ENCODE measurements at regions not wholly inside any gene's neighbourhood (a gene's known extent, or its start where the extent isn't known, plus 50 kb on each side); places are given as distances from the start of the nearest gene placed in this dataset.

GRCh38 chr6:81636930-81637568 is 115.4 kb downstream of the TENT5A start:
- no peak overlapping the region for H3K27ac ChIP-seq (ENCODE audit: low read depth, low read length)
- H3K4me1 ChIP-seq (ENCODE audit: control insufficient read depth, low read length), result no peaks in the 10 kb centered on the region
- TF ChIP-seq CTCF (IDR thresholded peaks at IDR 0.05; ENCODE audit: low read depth, low read length, poor library complexity, severe bottlenecking) (no peak), EZH2phosphoT487 (IDR thresholded peaks at IDR 0.05; ENCODE audit: borderline replicate concordance, low read length) (no peak)
- H3F3A ChIP-seq (ENCODE audit: control insufficient read depth, insufficient read depth), result no peaks in the 10 kb centered on the region
- no peaks in the 10 kb centered on the region for H3K9me2 ChIP-seq (replicated peaks; ENCODE audit: control insufficient read depth, low read length)
- H3K36me3 ChIP-seq (ENCODE audit: control insufficient read depth, low read length), result no peaks in the 10 kb centered on the region
- H3K4me3 ChIP-seq (ENCODE audit: low read length), result no peak overlapping the region
- no peaks in the 10 kb centered on the region for H3K9me3 ChIP-seq (ENCODE audit: control insufficient read depth, insufficient read depth, low read length)
- no peaks in the 10 kb centered on the region for H3K27me3 ChIP-seq (ENCODE audit: control insufficient read depth, low read length)
- H4K20me1 ChIP-seq (ENCODE audit: control insufficient read depth, insufficient read depth, low read depth, low read length), result no peaks in the 10 kb centered on the region
- no peak overlapping the region for H3K4me2 ChIP-seq (ENCODE audit: low read length)
- no peaks in the 10 kb centered on the region for H3K79me2 ChIP-seq (ENCODE audit: control insufficient read depth, low read length)

- H3F3A ChIP-seq (ENCODE audit: control insufficient read depth, insufficient read depth), result no peaks in the 10 kb centered on the region
- no peaks in the 10 kb centered on the region for H3K9me2 ChIP-seq (replicated peaks; ENCODE audit: control insufficient read depth, low read length)
- no peaks in the 10 kb centered on the region for H3K36me3 ChIP-seq (ENCODE audit: control insufficient read depth, low read length)
- TF ChIP-seq CTCF (IDR thresholded peaks at IDR 0.05; ENCODE audit: low read depth, low read length, poor library complexity, severe bottlenecking) (no peak), EZH2phosphoT487 (IDR thresholded peaks at IDR 0.05; ENCODE audit: borderline replicate concordance, low read length) (no peak)
- no peaks in the 10 kb centered on the region for H3K4me1 ChIP-seq (ENCODE audit: control insufficient read depth, low read length)
- no peak overlapping the region for H3K27ac ChIP-seq (ENCODE audit: low read depth, low read length)
- no peaks in the 10 kb centered on the region for H3K27me3 ChIP-seq (ENCODE audit: control insufficient read depth, low read length)
- H4K20me1 ChIP-seq (ENCODE audit: control insufficient read depth, insufficient read depth, low read depth, low read length), result no peaks in the 10 kb centered on the region
- H3K9me3 ChIP-seq (ENCODE audit: control insufficient read depth, insufficient read depth, low read length), result peaks cover 7% of the 10 kb centered on the region; the same call in 1 of the 2 replicates
- no peaks in the 10 kb centered on the region for H3K79me2 ChIP-seq (ENCODE audit: control insufficient read depth, low read length)
- no peak overlapping the region for H3K4me3 ChIP-seq (ENCODE audit: low read length)
- no peak overlapping the region for H3K4me2 ChIP-seq (ENCODE audit: low read length)
Observed at GRCh38 chr6:81634155-81634880, 118.2 kb downstream of the TENT5A start.

- no peaks in the 10 kb centered on the region for H3K79me2 ChIP-seq (ENCODE audit: control insufficient read depth, low read length)
- no peak overlapping the region for H3K4me2 ChIP-seq (ENCODE audit: low read length)
- no peaks in the 10 kb centered on the region for H3F3A ChIP-seq (ENCODE audit: control insufficient read depth, insufficient read depth)
- H3K9me3 ChIP-seq (ENCODE audit: control insufficient read depth, insufficient read depth, low read length), result peaks cover 7% of the 10 kb centered on the region; the same call in 1 of the 2 replicates
- H3K4me1 ChIP-seq (ENCODE audit: control insufficient read depth, low read length), result no peaks in the 10 kb centered on the region
- no peak overlapping the region for H3K27ac ChIP-seq (ENCODE audit: low read depth, low read length)
- no peak overlapping the region for H3K4me3 ChIP-seq (ENCODE audit: low read length)
- H4K20me1 ChIP-seq (ENCODE audit: control insufficient read depth, insufficient read depth, low read depth, low read length), result no peaks in the 10 kb centered on the region
- TF ChIP-seq EZH2phosphoT487 (IDR thresholded peaks at IDR 0.05; ENCODE audit: borderline replicate concordance, low read length) (no peak), CTCF (IDR thresholded peaks at IDR 0.05; ENCODE audit: low read depth, low read length, poor library complexity, severe bottlenecking) (no peak)
- no peaks in the 10 kb centered on the region for H3K36me3 ChIP-seq (ENCODE audit: control insufficient read depth, low read length)
- H3K27me3 ChIP-seq (ENCODE audit: control insufficient read depth, low read length), result no peaks in the 10 kb centered on the region
- no peaks in the 10 kb centered on the region for H3K9me2 ChIP-seq (replicated peaks; ENCODE audit: control insufficient read depth, low read length)
Observed at GRCh38 chr6:81633391-81633790, 119.1 kb downstream of the TENT5A start.

Measured in DOHH2 (cell line).